ENCODE measurements at regions not wholly inside any gene's neighbourhood (a gene's known extent, or its start where the extent isn't known, plus 50 kb on each side); places are given as distances from the start of the nearest gene placed in this dataset.

- no peak overlapping the region for H4K8ac ChIP-seq (replicated peaks; ENCODE audit: insufficient read length, low read depth, low read length)
- 0 out of 7 replicates have a peak overlapping the region, but pooled peaks of 1 of the 3 experiments have one; percentile 18 for H3K27ac Mint-ChIP-seq
- H2BK120ac ChIP-seq (ENCODE audit: low read depth, low read length, poor library complexity, severe bottlenecking): no peak overlapping the region
- no CpG with 5 or more reads among the region's 3 CpGs for WGBS (ENCODE audit: extremely low coverage, insufficient read length, low lambda C conversion rate)
- H3K4me1 Mint-ChIP-seq: peaks cover 15 to 16% of the 10 kb centered on the region in 2 experiments
- no peak overlapping the region for H2BK5ac ChIP-seq (ENCODE audit: insufficient read length, low read length)
- H3K27me3 ChIP-seq (ENCODE audit: insufficient read depth, low read length): no peaks in the 10 kb centered on the region
- no peak overlapping the region for H2BK20ac ChIP-seq (ENCODE audit: low read depth, low read length, poor library complexity, severe bottlenecking)
- H4K91ac ChIP-seq (ENCODE audit: insufficient read length, low read depth, low read length): no peak overlapping the region
- H4K20me1 ChIP-seq (ENCODE audit: control insufficient read depth, insufficient read depth, insufficient read length): no peaks in the 10 kb centered on the region
- no peak overlapping the region for H3K14ac ChIP-seq (ENCODE audit: insufficient read depth, low read length)
- no peaks in the 10 kb centered on the region for H3K79me1 ChIP-seq (ENCODE audit: insufficient read depth, low read depth, low read length, poor library complexity, severe bottlenecking)
- H3K23ac ChIP-seq (ENCODE audit: insufficient read length, low read depth, low read length): no peak overlapping the region
- no peaks in the 10 kb centered on the region for H3K79me2 ChIP-seq (ENCODE audit: insufficient read depth, low read length)
- TF ChIP-seq, protein P1, sequence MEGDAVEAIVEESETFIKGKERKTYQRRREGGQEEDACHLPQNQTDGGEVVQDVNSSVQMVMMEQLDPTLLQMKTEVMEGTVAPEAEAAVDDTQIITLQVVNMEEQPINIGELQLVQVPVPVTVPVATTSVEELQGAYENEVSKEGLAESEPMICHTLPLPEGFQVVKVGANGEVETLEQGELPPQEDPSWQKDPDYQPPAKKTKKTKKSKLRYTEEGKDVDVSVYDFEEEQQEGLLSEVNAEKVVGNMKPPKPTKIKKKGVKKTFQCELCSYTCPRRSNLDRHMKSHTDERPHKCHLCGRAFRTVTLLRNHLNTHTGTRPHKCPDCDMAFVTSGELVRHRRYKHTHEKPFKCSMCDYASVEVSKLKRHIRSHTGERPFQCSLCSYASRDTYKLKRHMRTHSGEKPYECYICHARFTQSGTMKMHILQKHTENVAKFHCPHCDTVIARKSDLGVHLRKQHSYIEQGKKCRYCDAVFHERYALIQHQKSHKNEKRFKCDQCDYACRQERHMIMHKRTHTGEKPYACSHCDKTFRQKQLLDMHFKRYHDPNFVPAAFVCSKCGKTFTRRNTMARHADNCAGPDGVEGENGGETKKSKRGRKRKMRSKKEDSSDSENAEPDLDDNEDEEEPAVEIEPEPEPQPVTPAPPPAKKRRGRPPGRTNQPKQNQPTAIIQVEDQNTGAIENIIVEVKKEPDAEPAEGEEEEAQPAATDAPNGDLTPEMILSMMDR (conservative IDR thresholded peaks at IDR 0.05): no peak
- no peak overlapping the region for H3K4me2 ChIP-seq (ENCODE audit: insufficient read depth, insufficient read length, low read length)
- no peak overlapping the region for H3K4ac ChIP-seq (ENCODE audit: low read depth, low read length)
- no peak overlapping the region for H4K5ac ChIP-seq (ENCODE audit: insufficient read length, low read depth, low read length)
- no peak overlapping the region for H2AK5ac ChIP-seq (ENCODE audit: insufficient read length, low read length)
- no peak overlapping the region for H2BK15ac ChIP-seq (ENCODE audit: low read depth, low read length)
- no peaks in the 10 kb centered on the region for H3K36me3 Mint-ChIP-seq (ENCODE audit: insufficient read depth in 1 of 3, low read depth in 3 of 3)
- H3K4me1 ChIP-seq (ENCODE audit: insufficient read depth, low read length): peaks cover 2% of the 10 kb centered on the region; the same call in 1 of the 2 replicates
- H3K9me3 Mint-ChIP-seq: no peaks in the 10 kb centered on the region
- H3K56ac ChIP-seq (ENCODE audit: insufficient read length, low read depth, low read length): no peak overlapping the region
- H3K9me3 ChIP-seq (ENCODE audit: control insufficient read depth, low read depth, low read length): no peaks in the 10 kb centered on the region
- H2AFZ ChIP-seq (ENCODE audit: low read length): no peak overlapping the region
- no peak overlapping the region for H3T11ph ChIP-seq (ENCODE audit: low read length)
- no peak overlapping the region for H3K9ac ChIP-seq (ENCODE audit: extremely low read depth, insufficient read length, low read length)
- no peak for DNase-seq
- H3K4me3 Mint-ChIP-seq: no peak overlapping the region; a peak in 1 of 5 replicates
- no peak overlapping the region for H3K18ac ChIP-seq (ENCODE audit: insufficient read length, low read depth, low read length)
- no peak overlapping the region for H3K27ac ChIP-seq (ENCODE audit: insufficient read length, low read depth, low read length)
- H3K23me2 ChIP-seq (ENCODE audit: insufficient read length, low read depth, low read length, poor library complexity, severe bottlenecking): no peaks in the 10 kb centered on the region
- no peaks in the 10 kb centered on the region; the same call in 1 of the 2 replicates for H3K27me3 Mint-ChIP-seq (ENCODE audit: low read depth)
- no peak overlapping the region for H2BK12ac ChIP-seq (ENCODE audit: insufficient read length, low read depth, low read length)
Observed at GRCh38 chr2:107267086-107267485, 381.1 kb upstream of the ST6GAL2 start.

All from H9 (cell line).